Neural cell (in vitro differentiated cells): ENCODE measurements at regions not wholly inside any gene's neighbourhood (a gene's known extent, or its start where the extent isn't known, plus 50 kb on each side); places are given as distances from the start of the nearest gene placed in this dataset.

Source experiments
- H2AFZ ChIP-seq: fragments of 200-600, 300-800 bp; sonication (generic), shearing (Covaris generic); 2 replicates; pipeline ENCODE4 v1.6.0; 2014; ENCODE audit warnings: low read depth, mild to moderate bottlenecking, antibody characterized with exemption, low read length, moderate library complexity
- H3F3A ChIP-seq: fragments of 200-600 bp; shearing (Covaris generic); 2 replicates; pipeline ENCODE4 v1.6.1; 2016; ENCODE audit warnings: mild to moderate bottlenecking, moderate library complexity, mixed read lengths, antibody characterized with exemption, low read length; ENCODE audit not compliant: insufficient read depth, poor library complexity, severe bottlenecking
- H3K27ac ChIP-seq: fragments of 200-600, 300-800 bp; sonication (generic), shearing (Covaris generic); 2 replicates; pipeline ENCODE4 v1.5.1; 2014; ENCODE audit warnings: mild to moderate bottlenecking, low read length, moderate library complexity
- H3K27me3 ChIP-seq: fragments of 300-800, 200-600 bp; sonication (generic), shearing (Covaris generic); 2 replicates; pipeline ENCODE4 v1.6.0; 2014; ENCODE audit warnings: mild to moderate bottlenecking, low read depth, low read length, moderate library complexity; ENCODE audit not compliant: insufficient read depth
- H3K36me3 ChIP-seq: fragments of 300-800, 200-600 bp; sonication (generic), shearing (Covaris generic); 2 replicates; pipeline ENCODE4 v1.5.1; 2014; ENCODE audit warnings: mild to moderate bottlenecking, antibody characterized with exemption, low read length, moderate library complexity; ENCODE audit not compliant: insufficient read depth
- H3K4me2 ChIP-seq: fragments of 300-800, 200-600 bp; sonication (generic), shearing (Covaris generic); 2 replicates; pipeline ENCODE4 v1.6.0; 2014; ENCODE audit warnings: mild to moderate bottlenecking, low read length
- H3K4me3 ChIP-seq: fragments of 300-800, 200-600 bp; sonication (generic), shearing (Covaris generic); 2 replicates; pipeline ENCODE4 v1.5.1; 2014; ENCODE audit warnings: mild to moderate bottlenecking, low read length, moderate library complexity
- H3K79me2 ChIP-seq: fragments of 200-600 bp; shearing (Covaris generic); replicated peaks from 2 replicates; pipeline ENCODE4 v1.6.0; 2014; ENCODE audit warnings: mild to moderate bottlenecking, low read length, moderate library complexity; ENCODE audit not compliant: insufficient read depth
- H3K9ac ChIP-seq: fragments of 300-800, 200-600 bp; sonication (generic), shearing (Covaris generic); 2 replicates; pipeline ENCODE4 v1.6.1; 2016; ENCODE audit warnings: mild to moderate bottlenecking, low read length, mixed read lengths
- H3K9me2 ChIP-seq: fragments of 200-600 bp; shearing (Covaris generic); 2 replicates; pipeline ENCODE4 v1.6.1; 2016; ENCODE audit warnings: mild to moderate bottlenecking, low read length, mixed read lengths; ENCODE audit not compliant: insufficient read depth
- H3K9me3 ChIP-seq: fragments of 200-600, 300-800 bp; sonication (generic), shearing (Covaris generic); 2 replicates; pipeline ENCODE4 v1.6.1; 2016; ENCODE audit warnings: mild to moderate bottlenecking, mixed run types, low read length, moderate library complexity, mixed read lengths
- H4K20me1 ChIP-seq: fragments of 200-600 bp; shearing (Covaris generic); 2 replicates; pipeline ENCODE4 v1.6.1; 2016; ENCODE audit warnings: mild to moderate bottlenecking, mixed run types; ENCODE audit not compliant: insufficient read depth
- CTCF ChIP-seq: fragments of 450-650 bp; IDR thresholded peaks from 2 replicates; pipeline ENCODE4 v1.5.1; 2014; ENCODE audit warnings: antibody characterized with exemption, mild to moderate bottlenecking, moderate library complexity; ENCODE audit not compliant: poor library complexity, severe bottlenecking
- EP300 ChIP-seq: fragments of 450-650 bp; conservative IDR thresholded peaks from 2 replicates; pipeline ENCODE4 v1.6.1; 2014; ENCODE audit warnings: antibody characterized with exemption, mild to moderate bottlenecking, moderate library complexity; ENCODE audit not compliant: poor library complexity, severe bottlenecking
- EZH2 ChIP-seq: fragments of 200-600, 300-800 bp; shearing (Covaris generic), sonication (generic); IDR thresholded peaks from 2 replicates; pipeline ENCODE4 v1.6.1; 2014; ENCODE audit warnings: antibody characterized with exemption, low read length, borderline replicate concordance, mild to moderate bottlenecking; ENCODE audit not compliant: insufficient read depth, poor library complexity, severe bottlenecking
- MXI1 ChIP-seq: fragments of 450-650 bp; conservative IDR thresholded peaks from 2 replicates; pipeline ENCODE4 v1.6.1; 2014; ENCODE audit warnings: antibody characterized with exemption, mild to moderate bottlenecking; ENCODE audit not compliant: poor library complexity, severe bottlenecking
- POLR2AphosphoS5 ChIP-seq: IDR thresholded peaks from 2 replicates; pipeline ENCODE4 v1.6.1; 2012
- RAD21 ChIP-seq: fragments of 450-650 bp; conservative IDR thresholded peaks from 2 replicates; pipeline ENCODE4 v1.6.1; 2014; ENCODE audit warnings: antibody characterized with exemption, mild to moderate bottlenecking, moderate library complexity
- REST ChIP-seq: IDR thresholded peaks from 2 replicates; pipeline ENCODE4 v1.6.1; 2012; ENCODE audit warnings: borderline replicate concordance
- SMC3 ChIP-seq: fragments of 450-650 bp; conservative IDR thresholded peaks from 2 replicates; pipeline ENCODE4 v1.6.1; 2014; ENCODE audit warnings: antibody characterized with exemption, mild to moderate bottlenecking, moderate library complexity; ENCODE audit not compliant: poor library complexity
- TAF1 ChIP-seq: IDR thresholded peaks from 2 replicates; pipeline ENCODE4 v1.6.1; 2012; ENCODE audit warnings: low read depth

- Histone ChIP-seq H3K9me3 (no peaks in the 10 kb centered on the region), H3K79me2 (no peaks in the 10 kb centered on the region), H2AFZ (no peak overlapping the region), H3K4me3 (no peak overlapping the region), H3K9me2 (no peaks in the 10 kb centered on the region), H3K4me2 (no peak overlapping the region), H3K36me3 (no peaks in the 10 kb centered on the region), H3F3A (no peaks in the 10 kb centered on the region), H3K27me3 (no peaks in the 10 kb centered on the region), H4K20me1 (no peaks in the 10 kb centered on the region), H3K9ac (no peak overlapping the region), H3K27ac (no peak overlapping the region)
- TF ChIP-seq POLR2AphosphoS5 (no peak), SMC3 (no peak), EZH2 (no peak), EP300 (no peak), RAD21 (no peak), MXI1 (no peak), REST (no peak), TAF1 (no peak), CTCF (no peak)
Observed at GRCh38 chr7:50212666-50213621, 91.6 kb upstream of the IKZF1 start.

- H3K79me2 ChIP-seq = no peaks in the 10 kb centered on the region
- H3K4me3 ChIP-seq = no peak overlapping the region
- H3K27ac ChIP-seq = no peak overlapping the region
- H3K9me2 ChIP-seq = no peaks in the 10 kb centered on the region
- H2AFZ ChIP-seq = no peak overlapping the region
- H4K20me1 ChIP-seq = no peaks in the 10 kb centered on the region
- H3K27me3 ChIP-seq = no peaks in the 10 kb centered on the region
- H3K9me3 ChIP-seq = no peaks in the 10 kb centered on the region
- H3K9ac ChIP-seq = no peak overlapping the region
- H3K4me2 ChIP-seq = no peak overlapping the region
- TF ChIP-seq EZH2 = no peak
- no peak for TF ChIP-seq SMC3
- TF ChIP-seq POLR2AphosphoS5 = no peak
- no peak for TF ChIP-seq MXI1
- no peak for TF ChIP-seq EP300
- TF ChIP-seq CTCF = no peak
- no peak for TF ChIP-seq RAD21
- no peak for TF ChIP-seq TAF1
- no peak for TF ChIP-seq REST
- H3F3A ChIP-seq = no peaks in the 10 kb centered on the region
- H3K36me3 ChIP-seq = no peaks in the 10 kb centered on the region
Observed at GRCh38 chr7:50212016-50212325, 92.5 kb upstream of the IKZF1 start.
